ENCODE measurements at regions not wholly inside any gene's neighbourhood (a gene's known extent, or its start where the extent isn't known, plus 50 kb on each side); places are given as distances from the start of the nearest gene placed in this dataset.

GRCh38 chr7:25636168-25636567 lies 407.9 kb upstream of the NPVF start:
- H3K27ac ChIP-seq (ENCODE audit: low read depth, low read length) = no peak overlapping the region
- no peaks in the 10 kb centered on the region for H3K9me3 ChIP-seq (ENCODE audit: control insufficient read depth, insufficient read depth, low read length)
- TF ChIP-seq CTCF (IDR thresholded peaks at IDR 0.05; ENCODE audit: low read depth, low read length) = no peak
- POLR2A ChIA-PET = no interaction called here
- CTCF ChIA-PET = no interaction called here
- no peak overlapping the region for H3K4me3 ChIP-seq (ENCODE audit: low read depth, low read length)
- no peak for DNase-seq (ENCODE audit: low read depth, low spot score)
- H3K27me3 ChIP-seq (ENCODE audit: control insufficient read depth, insufficient read depth, low read length) = no peaks in the 10 kb centered on the region

DNA sequence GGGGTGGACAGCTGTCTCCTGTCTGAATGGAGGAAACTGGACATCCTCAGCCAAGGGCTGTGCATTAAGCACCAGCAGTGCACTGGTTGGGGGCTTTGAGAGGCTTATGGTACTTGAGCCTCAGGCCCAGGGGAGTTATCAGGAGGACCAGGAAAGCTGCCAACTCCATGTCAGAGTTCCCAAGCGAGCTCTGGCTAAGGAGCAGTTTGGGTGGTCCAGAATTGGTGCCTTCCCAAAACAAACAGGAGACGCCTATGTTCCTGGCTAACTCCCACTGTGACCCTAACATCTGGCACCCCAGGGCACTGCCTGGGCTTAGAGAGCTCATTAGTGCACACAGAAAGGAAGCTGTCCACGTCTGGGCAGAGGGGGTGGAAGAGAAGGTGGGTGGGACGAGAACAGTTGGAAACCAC lies 408.6 kb upstream of the NPVF start:
- ChIA-PET CTCF (no interaction called here), POLR2A (no interaction called here)
- Histone ChIP-seq H3K9me3 (ENCODE audit: control insufficient read depth, insufficient read depth, low read length) (no peaks in the 10 kb centered on the region), H3K27me3 (ENCODE audit: control insufficient read depth, insufficient read depth, low read length) (no peaks in the 10 kb centered on the region), H3K27ac (ENCODE audit: low read depth, low read length) (no peak overlapping the region), H3K4me3 (ENCODE audit: low read depth, low read length) (no peak overlapping the region)
- no peak for DNase-seq (ENCODE audit: low read depth, low spot score)
- no peak for TF ChIP-seq CTCF (IDR thresholded peaks at IDR 0.05; ENCODE audit: low read depth, low read length)

GRCh38 chr7:25638068-25638467 lies 409.8 kb upstream of the NPVF start:
- Histone ChIP-seq H3K27me3 (ENCODE audit: control insufficient read depth, insufficient read depth, low read length) (no peaks in the 10 kb centered on the region), H3K4me3 (ENCODE audit: low read depth, low read length) (no peak overlapping the region), H3K9me3 (ENCODE audit: control insufficient read depth, insufficient read depth, low read length) (no peaks in the 10 kb centered on the region), H3K27ac (ENCODE audit: low read depth, low read length) (no peak overlapping the region)
- CTCF ChIA-PET = no interaction called here
- POLR2A ChIA-PET = no interaction called here
- DNase-seq (ENCODE audit: low read depth, low spot score) = no peak
- TF ChIP-seq CTCF (IDR thresholded peaks at IDR 0.05; ENCODE audit: low read depth, low read length) = no peak

DNA sequence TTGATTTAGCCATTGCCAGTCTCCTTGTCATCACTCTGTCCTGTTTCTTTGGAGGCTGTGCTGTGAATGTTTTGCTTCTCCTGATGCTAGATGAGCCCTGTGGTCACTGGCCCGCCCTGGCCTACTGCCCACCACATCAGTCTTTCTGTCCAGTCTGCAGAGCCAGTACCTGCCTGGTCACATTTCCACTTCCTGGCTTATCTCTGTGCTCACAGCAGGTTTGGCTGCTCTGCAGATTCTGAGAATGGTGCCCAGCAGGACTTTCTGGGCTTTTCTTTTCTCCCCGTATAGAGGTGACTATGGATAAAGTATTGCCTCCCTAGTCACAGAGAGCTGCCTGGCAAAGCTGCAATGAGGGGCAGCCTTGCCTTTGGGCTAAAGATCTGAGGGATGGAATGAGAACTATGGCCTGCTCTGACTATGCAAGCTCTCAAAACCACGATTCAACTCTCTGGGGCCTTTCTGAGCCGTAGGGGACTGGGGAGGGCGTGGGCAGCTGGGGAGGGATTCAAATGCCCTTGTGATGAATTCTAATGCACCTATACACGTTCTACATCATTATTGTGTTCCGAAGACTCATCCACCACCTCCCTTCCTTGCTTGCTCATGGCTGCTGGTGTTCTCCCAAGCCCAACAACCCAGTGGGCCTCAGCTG lies 410.4 kb upstream of the NPVF start:
- POLR2A ChIA-PET = no interaction called here
- DNase-seq (ENCODE audit: low read depth, low spot score) = no peak

DNA sequence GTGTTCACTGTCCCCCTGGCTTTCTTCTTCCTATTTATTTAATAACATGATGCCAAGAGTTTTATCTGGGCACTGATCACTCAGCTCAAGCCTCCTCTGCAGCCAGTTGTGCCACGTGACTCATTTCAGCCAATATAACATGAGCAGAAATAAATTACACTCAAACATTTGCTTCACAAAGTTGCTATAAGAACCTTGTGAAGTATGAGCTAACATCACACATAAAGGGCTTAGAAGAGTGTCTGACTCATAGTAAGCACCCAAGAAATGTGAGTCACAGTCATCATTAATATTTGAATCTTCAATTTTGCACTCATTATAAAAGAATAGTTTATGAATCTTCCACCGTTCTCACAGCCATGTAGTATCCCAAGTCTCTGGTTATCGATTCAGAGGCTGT lies 414.6 kb upstream of the NPVF start:
- Histone ChIP-seq H3K9me3 (ENCODE audit: control insufficient read depth, insufficient read depth, low read length) (no peaks in the 10 kb centered on the region), H3K4me3 (ENCODE audit: low read depth, low read length) (no peak overlapping the region), H3K27ac (ENCODE audit: low read depth, low read length) (no peak overlapping the region), H3K27me3 (ENCODE audit: control insufficient read depth, insufficient read depth, low read length) (no peaks in the 10 kb centered on the region)
- POLR2A ChIA-PET = no interaction called here
- CTCF ChIA-PET = interaction anchor here (0.6 kb wide), 1 partner anchor 600 kb away, joined by 3 read pairs; no protein-coding TSS in a partner anchor
- DNase-seq (ENCODE audit: low read depth, low spot score) = no peak
- TF ChIP-seq CTCF (IDR thresholded peaks at IDR 0.05; ENCODE audit: low read depth, low read length) = no peak

More for the DNA sequence above, 410.4 kb upstream of the NPVF start:
- TF ChIP-seq CTCF (IDR thresholded peaks at IDR 0.05; ENCODE audit: low read depth, low read length) = no peak
- no peaks in the 10 kb centered on the region for H3K27me3 ChIP-seq (ENCODE audit: control insufficient read depth, insufficient read depth, low read length)
- CTCF ChIA-PET = no interaction called here
- no peaks in the 10 kb centered on the region for H3K9me3 ChIP-seq (ENCODE audit: control insufficient read depth, insufficient read depth, low read length)
- H3K27ac ChIP-seq (ENCODE audit: low read depth, low read length) = no peak overlapping the region
- H3K4me3 ChIP-seq (ENCODE audit: low read depth, low read length) = no peak overlapping the region

All from AG04450 (cell line).